ENCODE measurements at regions not wholly inside any gene's neighbourhood (a gene's known extent, or its start where the extent isn't known, plus 50 kb on each side); places are given as distances from the start of the nearest gene placed in this dataset.

DNA sequence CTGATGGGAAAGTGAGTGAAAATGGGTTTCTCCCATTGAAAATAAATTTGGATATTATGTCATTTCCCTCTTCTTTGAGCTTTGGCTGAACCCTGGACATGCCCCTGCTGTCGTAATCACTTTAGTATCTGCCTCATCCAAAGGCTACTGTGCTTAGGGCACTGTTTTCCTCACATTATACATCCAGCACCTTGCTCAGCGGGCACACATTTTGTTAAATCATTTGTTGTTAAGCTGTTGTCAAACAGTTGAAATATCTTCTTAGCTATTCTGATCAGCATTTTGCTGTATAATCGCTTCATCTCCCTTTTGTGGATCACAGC lies 352.7 kb upstream of the CD180 start:
- TF ChIP-seq POLR2AphosphoS5 (IDR thresholded peaks at IDR 0.05; ENCODE audit: low read depth, low read length) = no peak
- TF ChIP-seq FOXP2 (optimal IDR thresholded peaks at IDR 0.05; ENCODE audit: borderline replicate concordance, extremely low read depth, extremely low read length, insufficient read depth) = no peak
- TF ChIP-seq, protein P1, sequence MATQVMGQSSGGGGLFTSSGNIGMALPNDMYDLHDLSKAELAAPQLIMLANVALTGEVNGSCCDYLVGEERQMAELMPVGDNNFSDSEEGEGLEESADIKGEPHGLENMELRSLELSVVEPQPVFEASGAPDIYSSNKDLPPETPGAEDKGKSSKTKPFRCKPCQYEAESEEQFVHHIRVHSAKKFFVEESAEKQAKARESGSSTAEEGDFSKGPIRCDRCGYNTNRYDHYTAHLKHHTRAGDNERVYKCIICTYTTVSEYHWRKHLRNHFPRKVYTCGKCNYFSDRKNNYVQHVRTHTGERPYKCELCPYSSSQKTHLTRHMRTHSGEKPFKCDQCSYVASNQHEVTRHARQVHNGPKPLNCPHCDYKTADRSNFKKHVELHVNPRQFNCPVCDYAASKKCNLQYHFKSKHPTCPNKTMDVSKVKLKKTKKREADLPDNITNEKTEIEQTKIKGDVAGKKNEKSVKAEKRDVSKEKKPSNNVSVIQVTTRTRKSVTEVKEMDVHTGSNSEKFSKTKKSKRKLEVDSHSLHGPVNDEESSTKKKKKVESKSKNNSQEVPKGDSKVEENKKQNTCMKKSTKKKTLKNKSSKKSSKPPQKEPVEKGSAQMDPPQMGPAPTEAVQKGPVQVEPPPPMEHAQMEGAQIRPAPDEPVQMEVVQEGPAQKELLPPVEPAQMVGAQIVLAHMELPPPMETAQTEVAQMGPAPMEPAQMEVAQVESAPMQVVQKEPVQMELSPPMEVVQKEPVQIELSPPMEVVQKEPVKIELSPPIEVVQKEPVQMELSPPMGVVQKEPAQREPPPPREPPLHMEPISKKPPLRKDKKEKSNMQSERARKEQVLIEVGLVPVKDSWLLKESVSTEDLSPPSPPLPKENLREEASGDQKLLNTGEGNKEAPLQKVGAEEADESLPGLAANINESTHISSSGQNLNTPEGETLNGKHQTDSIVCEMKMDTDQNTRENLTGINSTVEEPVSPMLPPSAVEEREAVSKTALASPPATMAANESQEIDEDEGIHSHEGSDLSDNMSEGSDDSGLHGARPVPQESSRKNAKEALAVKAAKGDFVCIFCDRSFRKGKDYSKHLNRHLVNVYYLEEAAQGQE (IDR thresholded peaks at IDR 0.05; ENCODE audit: insufficient read depth in 1 of 2, low read depth in 2 of 2, low read length in 2 of 2) = no peak
- no peak for TF ChIP-seq TAF1 (IDR thresholded peaks at IDR 0.05; ENCODE audit: borderline replicate concordance, insufficient read depth, low read length)
- no peak for TF ChIP-seq SIN3A (IDR thresholded peaks at IDR 0.05; ENCODE audit: borderline replicate concordance, insufficient read depth, low read length)

All from PFSK-1 (cell line).